SJCRH30 (cell line): ENCODE measurements at regions not wholly inside any gene's neighbourhood (a gene's known extent, or its start where the extent isn't known, plus 50 kb on each side); places are given as distances from the start of the nearest gene placed in this dataset.
A peak's percentile ranks its signal among the peaks of the same experiment; 100 is the strongest.

ENCODE experiments used
- DNase-seq, 2 experiments: peaks; one replicate each; pipeline ENCODE4 v3.0.0-alpha.2; 2015 to 2020
- H3K27ac ChIP-seq: fragments of 250-450 bp; sonication (Bioruptor Pico); 2 replicates; pipeline ENCODE4 v1.5.1; 2020; ENCODE audit warnings: mild to moderate bottlenecking, moderate library complexity
- H3K27me3 ChIP-seq: fragments of 250-450 bp; sonication (Bioruptor Pico); 2 replicates; pipeline ENCODE4 v1.5.1; 2020; ENCODE audit warnings: mild to moderate bottlenecking, moderate library complexity
- H3K36me3 ChIP-seq: fragments of 250-450 bp; sonication (Bioruptor Pico); 2 replicates; pipeline ENCODE4 v1.5.1; 2020; ENCODE audit warnings: mild to moderate bottlenecking, moderate library complexity
- H3K4me1 ChIP-seq: fragments of 250-450 bp; sonication (Bioruptor Pico); 2 replicates; pipeline ENCODE4 v1.5.1; 2020; ENCODE audit warnings: mild to moderate bottlenecking, moderate library complexity
- H3K4me3 ChIP-seq: fragments of 250-450 bp; sonication (Bioruptor Pico); 2 replicates; pipeline ENCODE4 v1.5.1; 2020; ENCODE audit warnings: mild to moderate bottlenecking, moderate library complexity
- H3K9me3 ChIP-seq: fragments of 250-450 bp; sonication (Bioruptor Pico); replicated peaks from 2 replicates; pipeline ENCODE4 v1.5.1; 2020; ENCODE audit warnings: mild to moderate bottlenecking, moderate library complexity

DNA sequence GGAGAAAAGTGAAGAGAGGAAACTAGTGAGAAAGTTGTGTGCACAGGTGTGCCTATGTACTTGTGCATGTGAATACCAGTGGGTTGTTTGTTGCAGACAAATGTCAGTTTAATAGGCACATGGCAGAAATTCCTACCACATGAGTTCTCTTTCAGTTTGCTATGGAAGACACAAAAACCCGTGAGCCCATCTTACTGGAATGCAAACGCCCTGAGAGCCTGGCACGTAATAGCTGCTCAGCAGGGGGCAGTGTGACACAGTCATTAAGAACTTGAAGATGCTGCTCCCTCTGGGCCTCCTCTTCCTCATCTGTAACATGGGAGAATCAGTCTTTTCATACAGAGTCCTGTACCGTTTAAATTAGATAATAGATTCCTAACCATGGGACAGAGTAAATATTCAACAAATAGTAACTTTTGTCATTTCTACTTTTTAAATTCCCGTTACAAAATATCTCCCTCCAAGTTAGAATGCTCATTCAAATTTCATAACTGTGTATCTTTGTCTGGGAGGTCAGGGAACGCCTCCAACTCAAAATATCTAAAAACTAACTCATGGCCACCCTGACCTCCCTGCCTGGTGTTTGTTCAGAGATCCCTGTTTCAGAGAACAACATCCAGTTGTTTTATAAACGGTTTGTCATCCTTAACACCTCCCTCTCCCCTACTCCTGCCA is 802.9 kb downstream of the MAFB start:
- peak; percentile 68 to 89 for DNase-seq
- no peak overlapping the region for H3K27ac ChIP-seq

DNA sequence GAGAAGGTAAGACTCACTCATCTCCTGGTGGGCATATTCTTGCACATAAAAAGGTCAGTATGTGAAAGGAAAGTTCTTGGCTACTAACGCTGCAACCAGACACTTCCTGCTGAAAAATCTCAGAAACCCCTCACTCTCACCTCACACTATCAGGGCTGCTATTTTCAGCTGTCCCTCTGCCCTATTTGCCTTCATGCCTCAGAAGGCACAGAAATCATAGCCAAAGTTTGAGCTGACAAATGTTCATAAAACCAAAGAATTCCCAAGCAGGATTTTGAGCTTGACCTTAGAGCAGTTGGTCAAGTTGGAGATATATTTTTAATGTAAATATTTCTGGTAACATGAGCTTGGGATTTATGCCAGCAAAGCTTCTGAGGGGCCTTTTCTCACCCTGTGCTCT is 806.2 kb downstream of the MAFB start:
- DNase-seq = peak in 1 of 2 experiments; percentile 44
- H3K27me3 ChIP-seq = no peaks in the 10 kb centered on the region
- no peak overlapping the region for H3K27ac ChIP-seq

More for the DNA sequence above, 802.9 kb downstream of the MAFB start:
- Histone ChIP-seq H3K4me3 (no peak overlapping the region), H3K36me3 (no peaks in the 10 kb centered on the region), H3K4me1 (peaks cover 4% of the 10 kb centered on the region; the same call in 1 of the 2 replicates), H3K27me3 (no peaks in the 10 kb centered on the region), H3K9me3 (no peaks in the 10 kb centered on the region)

DNA sequence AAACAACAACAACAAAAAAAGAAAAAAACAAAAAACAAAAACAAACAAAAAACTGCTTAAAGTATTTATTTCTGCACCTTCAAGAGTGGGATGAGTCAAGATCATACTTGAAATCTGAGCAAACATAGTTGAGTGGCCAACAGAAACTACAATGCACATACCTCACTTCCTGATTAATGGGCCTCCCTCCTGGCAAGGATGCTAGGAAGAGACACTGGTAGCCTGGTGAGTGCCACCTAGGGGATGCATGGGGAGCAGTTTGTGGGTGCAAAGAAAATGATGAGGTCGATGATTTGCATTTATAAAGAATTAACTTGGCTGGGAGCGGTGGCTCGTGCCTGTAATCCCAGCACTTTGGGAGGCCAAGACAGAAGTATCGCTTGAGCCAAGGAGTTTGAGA is 808.1 kb downstream of the MAFB start:
- H3K9me3 ChIP-seq = no peaks in the 10 kb centered on the region
- H3K36me3 ChIP-seq = no peaks in the 10 kb centered on the region
- H3K27me3 ChIP-seq = no peaks in the 10 kb centered on the region
- H3K4me1 ChIP-seq = peaks cover 6% of the 10 kb centered on the region; the same call in 1 of the 2 replicates
- H3K4me3 ChIP-seq = no peak overlapping the region
- H3K27ac ChIP-seq = no peak overlapping the region
- peak in 1 of 2 experiments; percentile 23 for DNase-seq

More for the DNA sequence above, 806.2 kb downstream of the MAFB start:
- H3K4me1 ChIP-seq = peaks cover 4% of the 10 kb centered on the region; the same call in 1 of the 2 replicates
- H3K36me3 ChIP-seq = no peaks in the 10 kb centered on the region
- H3K9me3 ChIP-seq = no peaks in the 10 kb centered on the region
- H3K4me3 ChIP-seq = no peak overlapping the region

DNA sequence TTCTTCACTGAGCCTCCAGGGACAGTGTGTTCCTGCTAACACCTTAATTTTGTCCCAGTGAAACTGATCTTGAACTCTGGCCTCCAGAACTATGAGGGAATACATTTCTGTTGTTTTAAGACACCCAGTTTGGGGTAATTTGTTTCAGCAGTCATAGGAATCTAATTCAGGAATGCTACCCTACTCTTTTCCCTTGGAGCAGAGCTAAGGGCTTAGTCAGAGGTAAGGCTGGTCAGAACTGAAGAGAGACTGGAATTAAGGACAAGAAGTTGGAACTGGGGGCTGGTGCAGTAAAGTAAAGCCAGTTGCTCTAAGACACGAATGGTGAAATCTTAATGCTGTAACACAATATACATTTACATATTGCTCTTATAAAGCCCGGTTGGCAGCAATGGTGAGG is 809.7 kb downstream of the MAFB start:
- Histone ChIP-seq H3K9me3 (no peaks in the 10 kb centered on the region), H3K4me3 (no peak overlapping the region), H3K27ac (no peak overlapping the region), H3K36me3 (no peaks in the 10 kb centered on the region), H3K4me1 (peaks cover 6% of the 10 kb centered on the region; the same call in 1 of the 2 replicates), H3K27me3 (no peaks in the 10 kb centered on the region)
- DNase-seq = no peak

DNA sequence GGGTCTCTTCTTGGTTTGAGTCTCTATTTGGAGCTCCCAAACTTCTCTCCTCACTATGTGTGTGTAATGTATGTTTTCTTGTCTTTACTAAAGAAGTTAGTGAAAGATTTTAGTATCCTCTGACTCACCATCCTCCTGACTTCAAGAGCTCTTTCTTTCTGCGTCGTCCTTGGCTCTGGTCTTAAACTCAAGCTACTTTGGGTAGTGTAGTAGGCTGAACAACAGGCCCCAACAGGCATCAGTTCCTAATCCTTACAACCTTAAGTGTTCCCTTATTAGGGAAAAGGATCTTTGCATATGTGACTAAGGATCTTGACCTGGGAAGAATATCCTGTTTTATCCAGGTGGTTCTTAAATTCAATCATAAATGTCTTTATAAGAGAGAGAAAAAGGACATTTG is 810.2 kb downstream of the MAFB start:
- Histone ChIP-seq H3K36me3 (no peaks in the 10 kb centered on the region), H3K4me3 (no peak overlapping the region), H3K4me1 (peaks cover 6% of the 10 kb centered on the region; the same call in 1 of the 2 replicates), H3K27me3 (no peaks in the 10 kb centered on the region), H3K9me3 (no peaks in the 10 kb centered on the region), H3K27ac (no peak overlapping the region)
- no peak for DNase-seq

DNA sequence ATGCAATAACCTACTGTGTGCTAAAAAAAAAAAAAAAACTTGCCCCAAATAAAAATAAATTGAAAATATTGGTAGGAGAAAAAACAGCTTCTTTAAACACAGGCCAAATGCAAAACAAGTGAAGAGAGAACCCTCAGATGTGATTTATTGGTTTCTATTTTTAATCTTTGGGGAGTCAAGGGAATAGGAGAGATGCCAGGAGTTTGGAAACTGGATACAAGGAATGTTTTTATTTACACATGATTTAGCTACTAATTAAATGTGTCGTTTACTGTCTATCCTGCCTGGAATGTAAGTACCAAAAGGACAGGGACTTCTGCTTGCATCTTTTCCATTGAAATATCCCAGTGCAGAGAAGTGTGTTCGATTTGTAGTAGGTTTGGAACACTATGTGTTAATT is 810.7 kb downstream of the MAFB start:
- Histone ChIP-seq H3K4me3 (no peak overlapping the region), H3K27ac (no peak overlapping the region), H3K9me3 (no peaks in the 10 kb centered on the region), H3K4me1 (peaks cover 6% of the 10 kb centered on the region; the same call in 1 of the 2 replicates), H3K27me3 (no peaks in the 10 kb centered on the region), H3K36me3 (no peaks in the 10 kb centered on the region)
- DNase-seq = no peak

DNA sequence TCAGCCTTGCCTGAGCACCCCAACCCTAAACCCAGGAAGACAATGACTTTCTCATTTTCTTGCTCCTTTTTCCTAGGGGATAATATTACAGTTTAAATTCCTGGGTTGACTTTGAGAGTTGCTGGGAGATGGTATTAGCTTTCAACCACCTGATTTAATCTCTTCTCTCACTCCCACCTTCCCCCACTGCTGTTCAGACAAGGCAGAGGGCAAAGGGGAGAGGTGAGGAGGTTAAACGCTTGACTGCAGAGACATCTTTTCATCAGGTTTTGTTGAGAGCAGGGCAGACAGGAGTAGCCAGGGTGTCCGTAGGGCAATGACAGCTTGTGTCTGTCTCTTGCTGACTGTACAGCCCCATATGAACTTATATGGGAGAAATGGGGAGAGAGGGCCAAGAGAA is 811.2 kb downstream of the MAFB start:
- peaks cover 6% of the 10 kb centered on the region; the same call in 1 of the 2 replicates for H3K4me1 ChIP-seq
- DNase-seq = no peak
- no peaks in the 10 kb centered on the region for H3K27me3 ChIP-seq
- no peak overlapping the region for H3K27ac ChIP-seq
- H3K9me3 ChIP-seq = no peaks in the 10 kb centered on the region
- no peaks in the 10 kb centered on the region for H3K36me3 ChIP-seq
- no peak overlapping the region for H3K4me3 ChIP-seq

DNA sequence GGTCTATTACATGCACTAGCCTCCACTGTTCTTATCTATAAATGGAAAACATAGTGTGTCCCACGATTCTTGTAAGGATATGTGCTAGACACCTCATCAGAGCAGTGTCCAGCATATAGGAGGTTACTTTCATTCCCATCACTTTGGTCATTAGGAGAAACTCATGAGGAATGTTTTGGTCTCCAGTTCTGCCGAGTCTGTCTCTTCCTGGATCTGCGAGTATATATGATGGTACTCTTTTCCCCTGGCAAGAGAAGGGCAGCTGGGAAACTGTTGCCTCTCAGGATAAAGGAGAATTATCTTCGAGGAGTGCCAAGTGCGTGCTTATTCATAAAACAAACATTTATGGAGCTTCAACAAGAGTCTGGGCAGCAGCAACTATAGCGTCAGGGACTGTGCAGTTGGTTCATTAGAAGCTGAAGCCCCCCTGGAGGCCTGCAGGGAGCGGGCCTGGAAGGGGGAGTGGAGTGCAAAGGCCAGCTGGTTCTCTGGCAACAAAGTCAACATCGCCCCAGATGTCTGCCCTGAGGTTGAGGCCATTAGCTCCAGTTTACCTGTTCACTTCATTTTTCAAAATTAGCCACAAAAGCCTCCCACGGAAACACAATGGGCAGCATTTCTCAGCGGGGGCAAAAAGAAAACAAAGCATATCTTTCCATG is 811.9 kb downstream of the MAFB start:
- Histone ChIP-seq H3K27ac (no peak overlapping the region), H3K4me3 (no peak overlapping the region), H3K36me3 (no peaks in the 10 kb centered on the region), H3K9me3 (no peaks in the 10 kb centered on the region), H3K4me1 (0 out of 2 replicates have a peak, but pooled peaks cover 2% of the 10 kb centered on the region), H3K27me3 (no peaks in the 10 kb centered on the region)
- DNase-seq = no peak

DNA sequence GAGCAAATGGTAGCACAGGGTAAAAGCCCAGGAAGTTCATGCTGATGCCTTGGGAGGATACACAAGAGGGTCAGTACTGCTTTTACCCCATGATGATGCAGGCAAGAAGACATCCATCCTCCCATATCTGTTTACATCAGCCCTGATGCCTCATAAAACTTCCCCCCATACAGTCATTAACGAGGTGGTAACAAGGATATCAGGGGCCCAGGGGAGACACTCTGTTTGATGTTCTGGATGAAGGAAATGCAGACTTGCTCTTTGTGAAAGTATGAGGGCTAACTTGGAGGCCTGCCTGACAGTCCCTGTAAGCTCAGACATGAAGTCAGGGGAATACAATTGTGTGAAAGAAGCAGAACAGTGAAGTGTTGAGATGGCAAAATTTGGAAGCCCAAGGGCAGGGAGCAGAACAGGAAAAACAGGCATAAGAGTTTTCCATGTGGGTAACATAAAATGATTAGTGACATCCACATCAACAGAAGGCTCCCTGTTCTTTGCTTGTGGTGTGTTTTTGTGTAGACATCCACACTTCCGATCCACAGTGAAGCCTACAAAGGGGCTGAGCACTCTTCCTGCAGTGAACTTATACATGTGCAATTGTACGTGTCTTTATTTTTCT is 813.4 kb downstream of the MAFB start:
- no peaks in the 10 kb centered on the region for H3K27me3 ChIP-seq

DNA sequence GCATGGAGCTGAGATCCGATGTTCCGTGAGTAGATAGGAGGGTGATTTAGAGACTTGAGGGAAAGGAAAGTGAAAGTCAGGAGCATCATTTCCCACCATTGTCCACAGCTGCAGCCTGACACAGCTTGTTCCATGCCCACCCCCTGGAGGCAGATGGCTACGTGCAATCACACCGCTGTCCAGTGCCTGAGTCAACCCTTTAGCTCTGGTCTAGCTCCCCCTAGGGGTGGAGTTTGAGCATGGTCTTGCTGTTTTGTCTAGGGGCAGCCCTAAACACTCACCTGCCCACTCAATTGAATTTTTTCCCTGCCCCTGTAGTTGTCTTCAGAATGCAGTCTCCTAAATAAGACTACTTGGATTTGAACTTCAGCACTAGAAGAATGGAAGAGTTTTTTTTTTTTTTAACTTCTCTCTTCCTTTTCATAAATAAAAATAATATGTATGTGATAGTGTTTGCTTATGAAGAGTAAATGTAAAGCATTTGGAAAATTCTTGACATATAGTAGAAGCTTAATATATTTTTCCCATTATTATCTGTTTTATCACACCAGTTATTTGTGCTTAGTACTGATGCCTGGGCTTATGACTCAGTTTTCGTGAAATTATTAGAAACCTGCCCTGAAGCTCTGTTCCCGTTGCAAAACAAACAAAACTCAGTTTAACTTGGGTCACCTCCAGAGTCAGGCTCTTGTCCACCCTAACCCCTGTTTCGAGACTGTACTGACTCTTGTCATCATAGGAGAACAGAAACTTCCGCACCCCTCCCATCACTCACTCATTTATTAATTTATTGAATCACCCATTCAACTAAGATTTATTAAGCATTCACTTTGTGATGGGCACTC is 814.8 kb downstream of the MAFB start:
- no peaks in the 10 kb centered on the region for H3K36me3 ChIP-seq
- H3K9me3 ChIP-seq = no peaks in the 10 kb centered on the region
- H3K4me1 ChIP-seq = 0 out of 2 replicates have a peak, but pooled peaks cover 2% of the 10 kb centered on the region
- no peak overlapping the region for H3K4me3 ChIP-seq
- no peaks in the 10 kb centered on the region for H3K27me3 ChIP-seq
- H3K27ac ChIP-seq = no peak overlapping the region
- DNase-seq = peak; percentile 86 to 94

More for the DNA sequence above, 813.4 kb downstream of the MAFB start:
- Histone ChIP-seq H3K4me1 (0 out of 2 replicates have a peak, but pooled peaks cover 2% of the 10 kb centered on the region), H3K27ac (no peak overlapping the region), H3K4me3 (no peak overlapping the region), H3K36me3 (no peaks in the 10 kb centered on the region), H3K9me3 (no peaks in the 10 kb centered on the region)
- DNase-seq = no peak

DNA sequence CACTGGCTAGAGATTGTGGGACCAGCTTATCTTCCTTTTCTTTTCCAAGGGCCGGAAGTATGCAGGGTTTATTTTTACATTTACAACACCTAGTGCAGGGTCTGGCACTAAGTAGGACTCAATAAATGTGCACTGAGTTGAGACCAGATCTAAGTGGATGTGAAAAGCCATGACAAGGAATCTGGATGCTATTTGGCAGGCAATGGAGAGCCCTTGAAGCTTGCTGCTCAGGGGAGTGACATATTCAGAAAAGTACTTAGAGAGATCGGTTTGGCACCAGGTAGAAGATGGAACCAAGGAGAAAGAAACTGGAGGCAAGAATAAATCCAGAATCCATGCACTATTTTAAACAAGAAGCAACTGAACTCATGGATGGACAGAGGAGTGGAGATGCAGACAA is 815.8 kb downstream of the MAFB start:
- no peaks in the 10 kb centered on the region for H3K9me3 ChIP-seq
- 0 out of 2 replicates have a peak, but pooled peaks cover 2% of the 10 kb centered on the region for H3K4me1 ChIP-seq
- no peaks in the 10 kb centered on the region for H3K27me3 ChIP-seq
- no peak overlapping the region for H3K4me3 ChIP-seq
- no peak overlapping the region for H3K27ac ChIP-seq
- no peak for DNase-seq
- H3K36me3 ChIP-seq = no peaks in the 10 kb centered on the region

DNA sequence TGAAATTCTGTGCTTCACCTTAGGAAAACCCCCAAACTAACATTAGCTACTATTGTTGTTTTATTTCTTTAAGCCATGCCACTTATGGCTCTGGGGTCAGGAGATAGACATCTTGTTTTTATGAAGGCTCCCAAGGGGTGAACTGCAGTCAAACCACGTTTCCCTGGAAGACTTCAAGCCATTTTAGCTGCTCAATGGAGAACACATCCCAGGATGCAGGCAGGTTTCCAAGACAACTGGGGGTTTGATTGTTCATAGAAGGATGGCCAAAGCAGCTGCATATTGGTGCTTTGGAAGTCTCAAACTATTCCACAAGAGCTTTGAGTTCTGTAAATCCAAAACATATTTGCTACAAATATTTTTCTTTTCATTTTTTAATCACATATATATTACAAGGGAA is 818.0 kb downstream of the MAFB start:
- Histone ChIP-seq H3K27ac (no peak overlapping the region), H3K9me3 (no peaks in the 10 kb centered on the region), H3K4me3 (no peak overlapping the region), H3K4me1 (no peaks in the 10 kb centered on the region), H3K36me3 (no peaks in the 10 kb centered on the region), H3K27me3 (no peaks in the 10 kb centered on the region)
- no peak for DNase-seq

DNA sequence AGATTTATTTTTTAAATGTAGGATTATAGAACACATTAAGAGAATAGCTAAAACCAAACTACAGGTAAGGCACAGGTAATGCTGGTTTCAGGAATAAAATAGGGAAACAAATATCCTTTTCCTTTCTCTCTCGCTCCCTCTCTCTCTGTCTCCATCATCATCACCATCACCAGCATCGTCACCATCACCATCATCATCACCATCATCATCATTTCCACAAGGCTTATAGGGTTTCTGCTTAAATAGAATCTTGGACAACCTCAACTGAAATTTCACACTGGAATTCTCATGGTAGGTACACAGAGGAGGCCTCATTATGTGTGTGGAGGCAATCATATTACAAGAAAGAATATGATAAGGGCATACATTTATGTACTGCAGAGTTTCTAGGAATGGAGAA is 823.6 kb downstream of the MAFB start:
- no peak overlapping the region for H3K4me3 ChIP-seq

DNA sequence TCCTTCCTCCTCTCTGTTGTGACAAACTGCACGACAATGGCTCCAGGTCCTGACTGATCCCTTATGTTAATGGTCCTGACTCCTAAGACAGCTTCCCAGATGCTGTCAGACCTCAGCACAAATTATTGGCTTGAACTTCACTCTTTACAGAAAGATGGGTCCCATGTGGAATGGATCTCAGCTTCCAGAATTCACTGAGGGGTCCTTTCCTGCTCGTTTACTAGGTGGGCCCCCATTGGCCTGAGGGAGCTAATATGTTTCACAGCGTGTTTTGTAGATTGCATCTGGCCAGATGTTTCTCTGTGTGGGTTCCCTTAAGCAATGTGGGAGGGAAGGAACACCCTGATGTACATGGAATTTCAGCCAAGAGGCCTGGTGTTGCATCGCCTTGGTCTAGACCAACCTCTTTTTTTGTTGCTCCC is 826.6 kb downstream of the MAFB start:
- no peaks in the 10 kb centered on the region for H3K27me3 ChIP-seq
- no peak for DNase-seq
- H3K4me1 ChIP-seq = no peaks in the 10 kb centered on the region
- no peaks in the 10 kb centered on the region for H3K9me3 ChIP-seq
- no peak overlapping the region for H3K27ac ChIP-seq
- no peaks in the 10 kb centered on the region for H3K36me3 ChIP-seq
- H3K4me3 ChIP-seq = no peak overlapping the region

More for the DNA sequence above, 823.6 kb downstream of the MAFB start:
- Histone ChIP-seq H3K27me3 (no peaks in the 10 kb centered on the region), H3K27ac (no peak overlapping the region), H3K36me3 (no peaks in the 10 kb centered on the region), H3K9me3 (no peaks in the 10 kb centered on the region), H3K4me1 (no peaks in the 10 kb centered on the region)
- no peak for DNase-seq
